Testis (tissue), 2 donors: ENCODE measurements at regions not wholly inside any gene's neighbourhood (a gene's known extent, or its start where the extent isn't known, plus 50 kb on each side); places are given as distances from the start of the nearest gene placed in this dataset.

ENCODE experiments used
- DNase-seq: peaks from one replicate; pipeline ENCODE4 v3.0.0-alpha.2; 2019
- H3K27ac ChIP-seq, 2 donors: fragments of 200-600 bp; sonication (generic); one replicate each; pipeline ENCODE4 v1.5.1; 2019
- H3K27me3 ChIP-seq: fragments of 200-600 bp; sonication (generic); one replicate; pipeline ENCODE4 v1.5.1; 2019
- H3K36me3 ChIP-seq: fragments of 200-600 bp; sonication (generic); one replicate; pipeline ENCODE4 v1.5.1; 2017; ENCODE audit warnings: low read depth; ENCODE audit errors: missing control alignments
- H3K4me1 ChIP-seq: fragments of 200-600 bp; sonication (generic); one replicate; pipeline ENCODE4 v1.5.1; 2019
- H3K4me3 ChIP-seq, 2 donors: fragments of 200-600 bp; sonication (generic); one replicate each; pipeline ENCODE4 v1.5.1; 2017 to 2019
- H3K9me3 ChIP-seq: fragments of 200-600 bp; sonication (generic); one replicate; pipeline ENCODE4 v1.5.1; 2017
- CTCF ChIP-seq, 3 experiments: fragments of 450-650 bp in 2 of 3; fragments of 200-600 bp in 1 of 3; sonication (generic) in 1 of 3; IDR thresholded peaks; one replicate each; pipeline ENCODE4 v1.5.1; 2016 to 2019; ENCODE audit warnings: antibody characterized with exemption in 3 of 3, mild to moderate bottlenecking in 2 of 3, moderate library complexity in 1 of 3
- POLR2A ChIP-seq: fragments of 450-650 bp; IDR thresholded peaks from one replicate; pipeline ENCODE4 v1.6.1; 2017; ENCODE audit warnings: antibody characterized with exemption, mild to moderate bottlenecking, moderate library complexity
- WGBS, 2 donors: methylation state at CpG; one replicate each; pipeline ENCODE4 v1.1.5; 2018; 5-methylcytosine and 5-hydroxymethylcytosine counted together
- intact Hi-C: fragments of 100-400 bp; cut with DNase I; formaldehyde crosslinking; loops from one replicate; pipeline ENCODE4 v1.15.1; 2023; ENCODE audit warnings: low total_unique reads

DNA sequence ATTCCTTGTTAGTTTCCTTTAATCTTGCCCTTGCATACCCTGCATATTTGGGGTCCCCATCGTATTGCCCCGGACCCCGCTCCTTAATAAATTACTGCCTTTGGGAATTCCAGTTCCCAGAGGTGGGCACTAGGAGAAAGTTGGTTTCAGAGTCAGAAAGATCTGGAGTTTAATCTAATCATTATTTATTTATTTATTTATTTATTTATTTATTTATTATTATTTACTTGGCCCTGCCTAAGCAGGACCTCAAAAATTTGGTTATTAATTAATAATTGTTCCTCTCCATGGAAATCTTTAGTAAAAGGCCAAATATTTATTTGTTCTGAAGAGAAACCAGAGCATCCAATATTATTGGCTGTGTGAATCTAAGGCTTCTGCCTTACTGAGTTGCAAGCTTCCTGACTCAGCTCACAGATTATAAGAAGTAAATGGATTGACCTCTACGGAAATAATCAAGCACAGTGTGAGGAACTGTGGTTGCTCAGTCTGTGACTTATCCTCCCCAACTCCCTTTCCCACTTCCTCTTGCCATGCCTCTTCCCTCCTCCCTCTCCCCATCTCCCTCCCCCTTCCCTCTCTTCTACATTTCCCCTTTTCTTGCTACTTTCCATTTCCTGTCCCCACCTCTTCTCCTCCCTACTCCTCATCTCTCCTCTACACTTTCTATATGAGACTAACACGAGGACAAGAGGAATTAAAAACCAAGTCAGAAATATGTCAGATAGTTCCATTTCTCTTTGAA, 61.5 kb upstream of the AP1S2 start:
- WGBS, 2 donors = 48 to 62% methylated on average over 5 of the region's 5 CpGs
- H3K4me3 ChIP-seq = no peak overlapping the region
- no peak overlapping the region for H3K27ac ChIP-seq
- intact Hi-C loops = no loop called here
- no peaks in the 10 kb centered on the region for H3K36me3 ChIP-seq
- no peak for DNase-seq
- no peaks in the 10 kb centered on the region for H3K4me1 ChIP-seq
- H3K27me3 ChIP-seq = no peaks in the 10 kb centered on the region
- TF ChIP-seq POLR2A (no peak), CTCF (IDR thresholded peaks at IDR 0.05) (no peak)
- H3K9me3 ChIP-seq = no peaks in the 10 kb centered on the region

DNA sequence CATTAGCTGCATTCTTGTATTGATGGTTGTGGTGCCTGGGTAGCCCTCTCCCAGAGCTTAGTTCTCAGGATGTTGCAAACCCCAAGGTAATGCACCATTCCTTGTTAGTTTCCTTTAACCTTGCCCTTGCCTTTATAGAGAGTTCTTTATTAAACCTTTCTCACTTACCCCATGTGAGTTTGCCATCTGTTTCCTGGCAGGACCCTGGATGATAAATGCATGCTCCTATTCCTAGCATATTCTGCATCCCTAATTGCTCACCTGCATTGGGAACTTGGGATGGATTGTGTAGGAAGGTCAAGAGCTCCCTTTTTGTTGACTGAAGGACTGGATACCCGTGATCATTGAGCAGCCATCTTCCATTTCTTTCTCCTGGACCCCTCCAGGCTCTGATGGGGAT, 59.9 kb upstream of the AP1S2 start:
- H3K27ac ChIP-seq = no peak overlapping the region
- no peaks in the 10 kb centered on the region for H3K36me3 ChIP-seq
- 91 to 100% methylated on average over 1 of the region's 1 CpG for WGBS, 2 donors
- no peak for DNase-seq
- intact Hi-C loops = no loop called here
- TF ChIP-seq CTCF (IDR thresholded peaks at IDR 0.05) = no peak
- H3K9me3 ChIP-seq = no peaks in the 10 kb centered on the region
- H3K4me3 ChIP-seq = no peak overlapping the region
- H3K4me1 ChIP-seq = no peaks in the 10 kb centered on the region
- H3K27me3 ChIP-seq = no peaks in the 10 kb centered on the region

DNA sequence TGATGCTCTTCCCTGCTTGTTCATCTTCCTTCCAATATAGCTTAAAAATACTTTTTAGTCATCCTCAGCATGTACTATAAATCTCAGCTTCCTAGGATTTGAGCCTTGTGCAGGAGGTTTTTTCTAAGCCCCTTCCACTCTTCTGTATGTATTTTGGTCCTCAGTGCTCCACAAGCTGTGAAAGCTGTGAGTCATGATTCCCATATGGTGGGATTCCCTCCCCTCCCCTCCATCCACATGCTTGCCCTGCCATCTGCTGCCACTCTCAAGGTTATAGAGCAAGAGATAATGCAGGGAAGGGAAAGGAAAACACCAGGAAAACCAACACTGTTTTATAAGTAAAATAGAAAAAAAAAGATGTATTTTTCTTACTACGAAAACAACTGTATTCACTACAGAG, 58.5 kb upstream of the AP1S2 start:
- Histone ChIP-seq H3K9me3 (no peaks in the 10 kb centered on the region), H3K27me3 (no peaks in the 10 kb centered on the region), H3K27ac (no peak overlapping the region), H3K36me3 (no peaks in the 10 kb centered on the region), H3K4me3 (no peak overlapping the region), H3K4me1 (no peaks in the 10 kb centered on the region)
- WGBS, 2 donors = 92 to 100% methylated on average over 1 of the region's 1 CpG
- no peak for DNase-seq
- no peak for TF ChIP-seq POLR2A
- no peak for TF ChIP-seq CTCF (IDR thresholded peaks at IDR 0.05)
- intact Hi-C loops = no loop called here

DNA sequence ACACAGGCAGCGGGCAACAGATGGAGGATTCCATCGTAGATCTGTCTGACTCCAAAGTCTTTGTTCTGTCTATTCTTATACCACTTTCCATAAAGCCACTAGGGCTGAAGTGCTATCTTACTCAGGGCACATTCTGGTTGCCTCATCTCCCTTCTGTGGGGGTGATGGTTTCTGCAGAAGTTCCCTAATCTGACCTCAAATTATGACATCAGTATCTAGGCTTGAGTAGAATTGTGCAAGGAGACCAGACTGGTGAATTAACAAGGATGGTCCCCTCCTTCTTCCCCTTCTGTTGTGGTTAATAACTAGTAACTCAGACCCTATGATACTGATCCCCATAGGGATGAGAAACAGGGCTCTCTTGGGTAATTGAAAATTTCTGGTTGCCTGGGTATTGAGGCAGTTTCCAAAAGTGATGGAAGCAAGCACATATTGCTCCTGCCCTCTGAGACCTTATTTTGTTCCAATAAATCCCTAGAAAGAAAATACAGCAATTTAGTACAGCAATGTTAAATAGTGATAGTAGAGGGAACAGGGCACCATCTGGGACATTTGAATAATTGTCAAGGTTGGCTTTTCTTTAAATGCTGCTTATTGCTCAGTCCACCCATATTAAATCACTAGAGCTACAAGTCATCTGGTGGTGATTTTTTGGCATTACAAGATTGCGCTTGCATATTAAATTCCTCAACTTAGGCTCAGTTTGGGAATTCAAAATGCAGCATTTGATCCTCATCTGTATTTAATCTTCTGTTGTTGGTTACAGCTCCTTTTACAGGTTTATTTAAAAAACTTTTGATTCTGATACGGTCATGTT, 57.3 kb upstream of the AP1S2 start:
- 93 to 97% methylated on average over 4 of the region's 4 CpGs for WGBS, 2 donors
- intact Hi-C loops = no loop called here
- no peak overlapping the region for H3K27ac ChIP-seq
- no peaks in the 10 kb centered on the region for H3K27me3 ChIP-seq
- no peak overlapping the region for H3K4me3 ChIP-seq
- no peaks in the 10 kb centered on the region for H3K36me3 ChIP-seq
- H3K4me1 ChIP-seq = no peaks in the 10 kb centered on the region
- no peaks in the 10 kb centered on the region for H3K9me3 ChIP-seq
- no peak for TF ChIP-seq POLR2A
- no peak for TF ChIP-seq CTCF (IDR thresholded peaks at IDR 0.05)
- DNase-seq = no peak
